K562 (cell line): ENCODE measurements at regions not wholly inside any gene's neighbourhood (a gene's known extent, or its start where the extent isn't known, plus 50 kb on each side); places are given as distances from the start of the nearest gene placed in this dataset.

Source experiments
- ATAC-seq: fragments of 200-7000 bp; cut with Tn5 transposase; 3 replicates; pipeline ENCODE4 v1.9.1; 2020; ENCODE audit warnings: moderate library complexity
- BruUV-seq: library from RNA; stranded (reverse); fragments of 400-500 nt; replicated peaks from 2 replicates; lab custom pipeline; 2021; lab: Mats Ljungman, UMichigan
- CTCF ChIA-PET: fragments of 300-600 bp; formaldehyde crosslinking; extraction: SDS; loops from one replicate; lab custom pipeline; 2021; ENCODE audit warnings: low intra/inter-chr PET ratio; lab: Yijun Ruan, JAX
- POLR2A ChIA-PET: fragments of 300-600, 350-650 bp; sonication (Branson Sonifier 250); formaldehyde crosslinking; extraction: SDS; loops from one replicate; lab custom pipeline; 2021; ENCODE audit warnings: antibody characterized with exemption, inconsistent platforms; lab: Yijun Ruan, JAX
- DNase-seq, 4 experiments: peaks; one replicate each; pipeline versions ENCODE4 v3.0.0 to v3.0.0-alpha.2; 2011 to 2018; ENCODE audit warnings: low spot score in 3 of 4, mixed read lengths in 3 of 4; ENCODE audit errors: extremely low read depth in 1 of 4
- FAIRE-seq: peaks from 2 replicates; lab custom pipeline; 2011; peaks lifted over from hg19 to GRCh38; lab: Jason Lieb, UNC
- H2AFZ ChIP-seq: 2 replicates; pipeline ENCODE4 v1.6.0; 2011; ENCODE audit warnings: low read depth, low read length, control low read depth, inconsistent platforms
- H3K27ac ChIP-seq: fragments of 200-600 bp; 3 replicates; pipeline ENCODE4 v1.8.0; 2011; ENCODE audit warnings: low read depth, mild to moderate bottlenecking, control low read depth, inconsistent platforms, low read length, moderate library complexity, mixed read lengths; ENCODE audit errors: extremely low read depth
- H3K27me3 ChIP-seq, 2 experiments: fragments of 300-600 bp in 1 of 2; 2 replicates in 1 of 2; 3 replicates in 1 of 2; pipeline versions ENCODE4 v1.6.0 to v1.8.0; 2011; ENCODE audit warnings: inconsistent platforms in 2 of 2, low read length in 2 of 2, mild to moderate bottlenecking in 1 of 2, mixed read lengths in 1 of 2, moderate library complexity in 1 of 2; ENCODE audit not compliant: control insufficient read depth in 2 of 2, insufficient read depth in 2 of 2
- H3K36me3 ChIP-seq: fragments of 300-600 bp; 3 replicates; pipeline ENCODE4 v1.8.0; 2011; ENCODE audit warnings: mild to moderate bottlenecking, low read length, inconsistent platforms; ENCODE audit not compliant: control insufficient read depth, insufficient read depth
- H3K4me1 ChIP-seq, 2 experiments: fragments of 200-600 bp in 1 of 2; replicated peaks in 1 of 2; 2 replicates in 1 of 2; 3 replicates in 1 of 2; pipeline versions ENCODE4 v1.5.1 to v1.8.0; 2011; ENCODE audit warnings: inconsistent platforms in 2 of 2, low read length in 2 of 2, mild to moderate bottlenecking in 1 of 2, mixed read lengths in 1 of 2, moderate library complexity in 1 of 2; ENCODE audit not compliant: control insufficient read depth in 2 of 2, insufficient read depth in 2 of 2
- H3K4me2 ChIP-seq: 2 replicates; pipeline ENCODE4 v1.6.1; 2011; ENCODE audit warnings: low read length, control low read depth, inconsistent platforms, mixed read lengths; ENCODE audit not compliant: insufficient read depth
- H3K4me3 ChIP-seq: fragments of 200-600 bp; sonication (generic), shearing (Covaris generic); 2 replicates; pipeline ENCODE4 v1.5.1; 2016; ENCODE audit warnings: control low read depth, inconsistent platforms
- H3K79me2 ChIP-seq: fragments of 200-600 bp; 3 replicates; pipeline ENCODE4 v1.8.0; 2011; ENCODE audit warnings: low read length, inconsistent platforms; ENCODE audit not compliant: control insufficient read depth, insufficient read depth
- H3K9ac ChIP-seq, 2 experiments: 2 replicates each; pipeline versions ENCODE4 v1.6.0 to v1.6.1; 2011; ENCODE audit warnings: low read depth in 2 of 2, low read length in 2 of 2, control low read depth in 1 of 2, inconsistent platforms in 1 of 2, mild to moderate bottlenecking in 1 of 2, mixed read lengths in 1 of 2; ENCODE audit not compliant: insufficient read depth in 1 of 2
- H3K9me1 ChIP-seq: one replicate; pipeline ENCODE4 v1.6.0; 2011; ENCODE audit warnings: inconsistent platforms, mild to moderate bottlenecking, low read length, moderate library complexity; ENCODE audit not compliant: control insufficient read depth, insufficient read depth
- H3K9me3 ChIP-seq: replicated peaks from 2 replicates; pipeline ENCODE4 v1.5.1; 2011; ENCODE audit warnings: low read depth, low read length, inconsistent platforms; ENCODE audit not compliant: control insufficient read depth, insufficient read depth
- H4K20me1 ChIP-seq: replicated peaks from 2 replicates; pipeline ENCODE4 v1.6.1; 2011; ENCODE audit warnings: low read length, inconsistent platforms, mixed read lengths; ENCODE audit not compliant: control insufficient read depth, insufficient read depth
- IRF1 ChIP-seq: sonication (generic); formaldehyde crosslinking; IDR thresholded peaks from 2 replicates; pipeline ENCODE4 v1.8.0; 2022; ENCODE audit warnings: missing genetic modification reagents, mild to moderate bottlenecking, borderline replicate concordance
- MLLT1 ChIP-seq, 2 experiments: fragments of 450-650 bp; IDR thresholded peaks; 2 replicates each; pipeline ENCODE4 v1.6.1; 2016
- SMARCB1 ChIP-seq: IDR thresholded peaks from 2 replicates; pipeline ENCODE4 v1.6.1; 2011; ENCODE audit warnings: improper control_type of control experiment, low read depth; ENCODE audit not compliant: insufficient read length
- SREBF2 ChIP-seq: sonication (generic); formaldehyde crosslinking; IDR thresholded peaks from 2 replicates; pipeline ENCODE4 v1.4.0; 2020; ENCODE audit warnings: mild to moderate bottlenecking, missing genetic modification reagents
- TAF1 ChIP-seq: IDR thresholded peaks from 2 replicates; pipeline ENCODE4 v1.6.1; 2011; ENCODE audit warnings: mild to moderate bottlenecking, low read length, moderate library complexity; ENCODE audit not compliant: insufficient read depth, control insufficient read depth, severe bottlenecking; ENCODE audit errors: extremely low read depth
- TSC22D4 ChIP-seq: fragments of 450-650 bp; IDR thresholded peaks from 2 replicates; pipeline ENCODE4 v1.6.1; 2016; ENCODE audit warnings: missing genetic modification characterization, missing biosample characterization, control low read depth
- ZNF124 ChIP-seq: sonication (generic); formaldehyde crosslinking; IDR thresholded peaks from 2 replicates; pipeline ENCODE4 v1.8.1; 2022; ENCODE audit warnings: missing genetic modification reagents
- ZNF280B ChIP-seq: fragments of 250-450 bp; sonication (Bioruptor Pico); IDR thresholded peaks from 2 replicates; pipeline ENCODE4 v1.5.1; 2021; ENCODE audit warnings: mild to moderate bottlenecking
- WGBS: fragments of 100-300 bp; shearing (Covaris generic); methylation state at CpG from one replicate; pipeline ENCODE4 v1.1.6; 2016; ENCODE audit warnings: low coverage, mixed read lengths; ENCODE audit not compliant: insufficient coverage; ENCODE audit errors: missing lambda C conversion rate; 5-methylcytosine and 5-hydroxymethylcytosine counted together
- in situ Hi-C: fragments of 300-500 bp; cut with MboI; formaldehyde crosslinking; loops from 4 replicates; pipeline ENCODE4 v1.15.0; 2018; ENCODE audit warnings: inconsistent platforms, mixed read lengths
- intact Hi-C: fragments of 100-400 bp; cut with micrococcal nuclease; formaldehyde crosslinking; loops from 2 replicates; pipeline ENCODE4 v1.14.2; 2022

- in situ Hi-C loops, result no loop called here
- no peak for TF ChIP-seq ZNF124 (CRISPR knock-in tag)
- TF ChIP-seq SREBF2 (CRISPR knock-in tag), result no peak
- TF ChIP-seq ZNF280B (CRISPR knock-in tag), result no peak
- TF ChIP-seq SMARCB1, result no peak
- TF ChIP-seq TAF1, result no peak
- no peak for TF ChIP-seq TSC22D4 (tag)
- no peak for TF ChIP-seq IRF1 (CRISPR knock-in tag)
- TF ChIP-seq MLLT1 (IDR thresholded peaks at IDR 0.05), result no peak
- TF ChIP-seq, all 486 proteins: peak for 0
- no TSS peak for BruUV-seq
- Histone ChIP-seq H3K9ac (no peak overlapping the region), H4K20me1 (no peaks in the 10 kb centered on the region), H3K4me3 (no peak overlapping the region), H3K27me3 (no peaks in the 10 kb centered on the region), H3K27ac (no peak overlapping the region), H2AFZ (no peak overlapping the region), H3K9me3 (no peaks in the 10 kb centered on the region; the same call in 1 of the 2 replicates), H3K4me1 (no peaks in the 10 kb centered on the region), H3K4me2 (no peak overlapping the region), H3K79me2 (no peaks in the 10 kb centered on the region), H3K36me3 (no peaks in the 10 kb centered on the region), H3K9me1 (no peaks in the 10 kb centered on the region)
- FAIRE-seq (no peak), ATAC-seq (no peak), DNase-seq (no peak)
- CTCF ChIA-PET, result no interaction called here
- intact Hi-C loops, result no loop called here
- 0% methylated on average over 2 of the region's 2 CpGs for WGBS
- POLR2A ChIA-PET, result no interaction called here
Measured at GRCh38 chr1:106189780-106190179, 866.7 kb upstream of the PRMT6 start.
